HepG2 (cell line): ENCODE measurements at regions not wholly inside any gene's neighbourhood (a gene's known extent, or its start where the extent isn't known, plus 50 kb on each side); places are given as distances from the start of the nearest gene placed in this dataset.

Source experiments
- ATAC-seq: fragments of 200-7000 bp; cut with Tn5 transposase; 3 replicates; pipeline ENCODE4 v1.9.1; 2020; ENCODE audit warnings: mild to moderate bottlenecking, moderate library complexity
- BruUV-seq: library from RNA; stranded (reverse); fragments of 400-500 nt; replicated peaks from 2 replicates; lab custom pipeline; 2021; lab: Mats Ljungman, UMichigan
- CTCF ChIA-PET: fragments of 300-600 bp; formaldehyde crosslinking; extraction: SDS; loops from one replicate; lab custom pipeline; 2021; ENCODE audit warnings: low total read pairs, inconsistent platforms, low intra/inter-chr PET ratio; lab: Yijun Ruan, JAX
- POLR2A ChIA-PET: fragments of 350-600 bp; sonication (Branson Sonifier 250); formaldehyde crosslinking; loops from one replicate; lab custom pipeline; 2020; ENCODE audit warnings: antibody characterized with exemption, inconsistent platforms; lab: Yijun Ruan, JAX
- DNase-seq: peaks from one replicate; pipeline ENCODE4 v3.0.0-alpha.2; 2015; ENCODE audit warnings: low spot score
- FAIRE-seq: peaks from 3 replicates; lab custom pipeline; 2011; peaks lifted over from hg19 to GRCh38; lab: Jason Lieb, UNC
- H2AFZ ChIP-seq: one replicate; pipeline ENCODE4 v1.6.1; 2011; ENCODE audit warnings: low read length, inconsistent platforms
- H3K27ac ChIP-seq: fragments of 300-600 bp; 3 replicates; pipeline ENCODE4 v1.8.0; 2011; ENCODE audit warnings: mixed run types, mild to moderate bottlenecking, mixed read lengths, low read length, inconsistent platforms; ENCODE audit not compliant: insufficient read depth; ENCODE audit errors: extremely low read length
- H3K27me3 ChIP-seq, 2 experiments: fragments of 200-600 bp in 1 of 2; 2 replicates in 1 of 2; 3 replicates in 1 of 2; pipeline versions ENCODE4 v1.6.0 to v1.8.0; 2011; ENCODE audit warnings: low read length in 2 of 2, mild to moderate bottlenecking in 2 of 2, moderate library complexity in 2 of 2, inconsistent platforms in 1 of 2; ENCODE audit not compliant: insufficient read depth in 2 of 2, control insufficient read depth in 1 of 2
- H3K36me3 ChIP-seq, 2 experiments: fragments of 200-600 bp in 1 of 2; replicated peaks in 1 of 2; 2 replicates in 1 of 2; 3 replicates in 1 of 2; pipeline versions ENCODE4 v1.5.1 to v1.8.0; 2011; ENCODE audit warnings: low read length in 2 of 2, inconsistent platforms in 1 of 2; ENCODE audit not compliant: insufficient read depth in 2 of 2, control insufficient read depth in 1 of 2
- H3K4me1 ChIP-seq: 2 replicates; pipeline ENCODE4 v1.5.1; 2012; ENCODE audit warnings: low read length, inconsistent platforms; ENCODE audit not compliant: insufficient read depth
- H3K4me2 ChIP-seq: 2 replicates; pipeline ENCODE4 v1.6.0; 2011; ENCODE audit warnings: low read depth, low read length, inconsistent platforms
- H3K4me3 ChIP-seq, 3 experiments: fragments of 200-600 bp in 1 of 3; sonication (generic), shearing (Covaris generic) in 1 of 3; replicated peaks in 1 of 3; 2 replicates each; pipeline ENCODE4 v1.5.1; 2011 to 2016; ENCODE audit warnings: low read length in 3 of 3, inconsistent platforms in 2 of 3, low read depth in 2 of 3, mild to moderate bottlenecking in 2 of 3, control low read depth in 1 of 3, mixed read lengths in 1 of 3; ENCODE audit not compliant: insufficient read depth in 1 of 3
- H3K79me2 ChIP-seq: one replicate; pipeline ENCODE4 v1.6.1; 2011; ENCODE audit warnings: low read length, inconsistent platforms; ENCODE audit not compliant: insufficient read depth
- H3K9ac ChIP-seq: 2 replicates; pipeline ENCODE4 v1.6.0; 2011; ENCODE audit warnings: mild to moderate bottlenecking, low read depth, low read length, inconsistent platforms; ENCODE audit not compliant: insufficient read depth
- H3K9me3 ChIP-seq: 2 replicates; pipeline ENCODE4 v1.5.1; 2012; ENCODE audit warnings: mild to moderate bottlenecking, low read length
- H4K20me1 ChIP-seq: 2 replicates; pipeline ENCODE4 v1.6.0; 2011; ENCODE audit warnings: inconsistent platforms, mild to moderate bottlenecking, low read length, moderate library complexity; ENCODE audit not compliant: insufficient read depth
- GMEB2 ChIP-seq: IDR thresholded peaks from 2 replicates; pipeline ENCODE4 v1.6.1; 2016; ENCODE audit warnings: missing biosample characterization, missing genetic modification reagents, low read depth
- HMG20A ChIP-seq: IDR thresholded peaks from 2 replicates; pipeline ENCODE4 v1.6.1; 2016; ENCODE audit warnings: borderline replicate concordance
- NFIB ChIP-seq: sonication (generic); formaldehyde crosslinking; IDR thresholded peaks from 2 replicates; pipeline ENCODE4 v1.9.0; 2021; ENCODE audit warnings: missing genetic modification reagents, mild to moderate bottlenecking, borderline replicate concordance
- ZNF383 ChIP-seq: sonication (generic); formaldehyde crosslinking; IDR thresholded peaks from 2 replicates; pipeline ENCODE4 v1.4.0; 2020; ENCODE audit warnings: missing genetic modification reagents, mild to moderate bottlenecking, borderline replicate concordance
- WGBS: methylation state at CpG from one replicate; pipeline ENCODE4 v1.1.6; 2017; ENCODE audit warnings: low lambda C conversion rate; 5-methylcytosine and 5-hydroxymethylcytosine counted together
- in situ Hi-C: cut with HindIII; loops from 2 replicates; pipeline ENCODE4 v1.10.0; 2017; ENCODE audit warnings: low pct_unique_long_range_greater_than_20kb; ENCODE audit not compliant: extremely low pct_ligation_motif_present
- intact Hi-C: fragments of 100-400 bp; cut with micrococcal nuclease; formaldehyde crosslinking; loops from one replicate; pipeline ENCODE4 v1.10.0; 2022; ENCODE audit not compliant: unreplicated experiment
- TF ChIP-seq, protein P1 (sequence below): sonication (generic); formaldehyde crosslinking; IDR thresholded peaks from 2 replicates; pipeline ENCODE4 v1.4.0; 2020; ENCODE audit warnings: missing genetic modification reagents, mild to moderate bottlenecking, borderline replicate concordance

GRCh38 chr1:215406927-215407326 is 160.2 kb upstream of the KCTD3 start:
- 2% methylated on average over 4 of the region's 4 CpGs for WGBS
- CTCF ChIA-PET: no interaction called here

More at GRCh38 chr1:215406927-215407326, 160.2 kb upstream of the KCTD3 start:
- FAIRE-seq: no peak
- H3K4me1 ChIP-seq: no peaks in the 10 kb centered on the region
- intact Hi-C loops (no loop called here), in situ Hi-C loops (no loop called here)
- no peaks in the 10 kb centered on the region for H3K36me3 ChIP-seq
- no peaks in the 10 kb centered on the region for H4K20me1 ChIP-seq
- no peak for ATAC-seq
- no TSS peak for BruUV-seq
- H3K27me3 ChIP-seq: no peaks in the 10 kb centered on the region
- DNase-seq: no peak
- H3K9me3 ChIP-seq: no peaks in the 10 kb centered on the region
- H3K27ac ChIP-seq: no peak overlapping the region
- no peak overlapping the region for H3K4me2 ChIP-seq
- H3K9ac ChIP-seq: no peak overlapping the region
- no peak overlapping the region for H3K4me3 ChIP-seq
- H2AFZ ChIP-seq: no peak overlapping the region
- no peaks in the 10 kb centered on the region for H3K79me2 ChIP-seq
- TF ChIP-seq NFIB (CRISPR knock-in tag): no peak
- TF ChIP-seq HMG20A (CRISPR knock-in tag): no peak
- no peak for TF ChIP-seq ZNF383 (CRISPR knock-in tag)
- no peak for TF ChIP-seq GMEB2
- TF ChIP-seq, protein P1, sequence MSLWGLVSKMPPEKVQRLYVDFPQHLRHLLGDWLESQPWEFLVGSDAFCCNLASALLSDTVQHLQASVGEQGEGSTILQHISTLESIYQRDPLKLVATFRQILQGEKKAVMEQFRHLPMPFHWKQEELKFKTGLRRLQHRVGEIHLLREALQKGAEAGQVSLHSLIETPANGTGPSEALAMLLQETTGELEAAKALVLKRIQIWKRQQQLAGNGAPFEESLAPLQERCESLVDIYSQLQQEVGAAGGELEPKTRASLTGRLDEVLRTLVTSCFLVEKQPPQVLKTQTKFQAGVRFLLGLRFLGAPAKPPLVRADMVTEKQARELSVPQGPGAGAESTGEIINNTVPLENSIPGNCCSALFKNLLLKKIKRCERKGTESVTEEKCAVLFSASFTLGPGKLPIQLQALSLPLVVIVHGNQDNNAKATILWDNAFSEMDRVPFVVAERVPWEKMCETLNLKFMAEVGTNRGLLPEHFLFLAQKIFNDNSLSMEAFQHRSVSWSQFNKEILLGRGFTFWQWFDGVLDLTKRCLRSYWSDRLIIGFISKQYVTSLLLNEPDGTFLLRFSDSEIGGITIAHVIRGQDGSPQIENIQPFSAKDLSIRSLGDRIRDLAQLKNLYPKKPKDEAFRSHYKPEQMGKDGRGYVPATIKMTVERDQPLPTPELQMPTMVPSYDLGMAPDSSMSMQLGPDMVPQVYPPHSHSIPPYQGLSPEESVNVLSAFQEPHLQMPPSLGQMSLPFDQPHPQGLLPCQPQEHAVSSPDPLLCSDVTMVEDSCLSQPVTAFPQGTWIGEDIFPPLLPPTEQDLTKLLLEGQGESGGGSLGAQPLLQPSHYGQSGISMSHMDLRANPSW (CRISPR knock-in tag): no peak
- POLR2A ChIA-PET: no interaction called here
